ENCODE measurements at regions not wholly inside any gene's neighbourhood (a gene's known extent, or its start where the extent isn't known, plus 50 kb on each side); places are given as distances from the start of the nearest gene placed in this dataset.
A peak's percentile ranks its signal among the peaks of the same experiment; 100 is the strongest.

DNA sequence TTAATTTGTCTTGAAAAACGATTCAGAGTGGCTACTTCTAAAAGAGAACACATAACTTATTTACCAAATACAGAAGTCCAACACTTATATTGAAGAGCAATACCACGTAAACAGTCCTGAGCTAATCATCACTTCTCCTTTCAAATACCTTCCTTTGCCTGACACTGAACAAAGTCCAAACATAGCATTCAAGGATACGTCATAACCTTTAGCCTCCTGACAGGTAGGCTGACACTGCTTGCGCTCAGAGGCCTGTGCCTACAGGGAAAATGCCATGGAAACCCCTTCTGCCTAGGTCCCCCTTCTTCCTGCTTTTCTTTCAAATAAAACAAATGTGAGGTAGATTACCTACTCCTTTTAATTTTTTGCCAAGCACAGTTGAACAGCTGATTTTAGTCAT, 510.0 kb downstream of the INSC start:
- no peak overlapping the region for H3K4me3 ChIP-seq
- WGBS, 4 donors: 76 to 83% (median 79%) methylated on average over 4 of the region's 4 CpGs
- intact Hi-C loops (cut with DNase I): no loop called here
- no peaks in the 10 kb centered on the region for H3K9me3 ChIP-seq (replicated peaks in 1 of 3)
- DNase-seq: no peak
- TF ChIP-seq, protein P1, sequence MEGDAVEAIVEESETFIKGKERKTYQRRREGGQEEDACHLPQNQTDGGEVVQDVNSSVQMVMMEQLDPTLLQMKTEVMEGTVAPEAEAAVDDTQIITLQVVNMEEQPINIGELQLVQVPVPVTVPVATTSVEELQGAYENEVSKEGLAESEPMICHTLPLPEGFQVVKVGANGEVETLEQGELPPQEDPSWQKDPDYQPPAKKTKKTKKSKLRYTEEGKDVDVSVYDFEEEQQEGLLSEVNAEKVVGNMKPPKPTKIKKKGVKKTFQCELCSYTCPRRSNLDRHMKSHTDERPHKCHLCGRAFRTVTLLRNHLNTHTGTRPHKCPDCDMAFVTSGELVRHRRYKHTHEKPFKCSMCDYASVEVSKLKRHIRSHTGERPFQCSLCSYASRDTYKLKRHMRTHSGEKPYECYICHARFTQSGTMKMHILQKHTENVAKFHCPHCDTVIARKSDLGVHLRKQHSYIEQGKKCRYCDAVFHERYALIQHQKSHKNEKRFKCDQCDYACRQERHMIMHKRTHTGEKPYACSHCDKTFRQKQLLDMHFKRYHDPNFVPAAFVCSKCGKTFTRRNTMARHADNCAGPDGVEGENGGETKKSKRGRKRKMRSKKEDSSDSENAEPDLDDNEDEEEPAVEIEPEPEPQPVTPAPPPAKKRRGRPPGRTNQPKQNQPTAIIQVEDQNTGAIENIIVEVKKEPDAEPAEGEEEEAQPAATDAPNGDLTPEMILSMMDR (IDR thresholded peaks at IDR 0.05): no peak
- no peak for TF ChIP-seq POLR2A (IDR thresholded peaks at IDR 0.05)
- no peaks in the 10 kb centered on the region for H3K27me3 ChIP-seq
- H3K4me1 ChIP-seq (replicated peaks in 1 of 2): no peaks in the 10 kb centered on the region
- no peaks in the 10 kb centered on the region for H3K36me3 ChIP-seq (replicated peaks in 1 of 2)
- H3K27ac ChIP-seq: no peak overlapping the region

DNA sequence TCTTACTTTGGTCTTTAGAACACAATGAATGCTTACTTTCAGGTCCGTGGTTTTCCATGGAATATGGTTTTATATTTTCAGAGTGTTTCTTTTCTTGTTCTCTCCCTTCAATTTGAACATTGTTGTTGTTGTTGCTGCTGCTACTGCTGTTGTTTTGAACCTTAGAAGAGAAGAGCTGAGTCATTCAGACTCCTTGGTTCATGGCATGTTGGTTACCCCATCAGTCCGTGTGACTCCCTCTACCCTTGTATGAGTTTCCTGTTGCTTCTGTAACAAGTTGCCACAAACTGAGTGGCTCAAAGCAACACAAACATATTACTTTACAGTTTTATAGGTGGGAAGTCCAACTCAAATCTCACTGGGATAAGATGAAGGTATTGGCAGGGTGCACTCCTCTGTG, 511.0 kb downstream of the INSC start:
- DNase-seq: no peak
- Histone ChIP-seq H3K4me3 (no peak overlapping the region), H3K27ac (no peak overlapping the region), H3K27me3 (no peaks in the 10 kb centered on the region), H3K36me3 (replicated peaks in 1 of 2) (no peaks in the 10 kb centered on the region), H3K9me3 (replicated peaks in 1 of 3) (no peaks in the 10 kb centered on the region), H3K4me1 (replicated peaks in 1 of 2) (no peaks in the 10 kb centered on the region)
- TF ChIP-seq, protein P1 (IDR thresholded peaks at IDR 0.05): no peak
- TF ChIP-seq POLR2A (IDR thresholded peaks at IDR 0.05): no peak
- 77 to 89% (median 85%) methylated on average over 2 of the region's 2 CpGs for WGBS, 4 donors
- intact Hi-C loops (cut with DNase I): no loop called here

DNA sequence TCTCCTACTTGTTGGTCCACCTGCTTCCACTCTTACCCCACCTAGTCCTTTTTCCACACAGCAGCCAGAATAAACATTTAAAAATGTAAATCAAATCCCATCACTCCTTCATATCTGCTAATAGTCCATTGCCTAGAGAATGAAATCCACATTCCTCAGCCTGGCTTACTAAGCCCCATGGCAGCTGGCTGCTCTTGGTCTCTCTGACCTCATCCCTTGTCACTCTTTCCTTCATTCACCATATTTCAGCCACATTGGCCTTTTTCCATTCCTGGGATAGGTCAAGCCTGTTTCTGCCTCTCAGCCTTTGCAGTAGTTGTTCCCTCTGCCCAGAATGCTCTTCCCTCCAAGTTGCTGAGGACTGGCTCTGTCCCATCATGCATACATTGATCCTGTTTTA, 512.8 kb downstream of the INSC start:
- no peak for TF ChIP-seq POLR2A (IDR thresholded peaks at IDR 0.05)
- TF ChIP-seq, protein P1 (IDR thresholded peaks at IDR 0.05): no peak
- intact Hi-C loops (cut with DNase I): no loop called here
- Histone ChIP-seq H3K27ac (no peak overlapping the region), H3K36me3 (replicated peaks in 1 of 2) (no peaks in the 10 kb centered on the region), H3K27me3 (no peaks in the 10 kb centered on the region), H3K4me1 (replicated peaks in 1 of 2) (no peaks in the 10 kb centered on the region), H3K9me3 (replicated peaks in 1 of 3) (no peaks in the 10 kb centered on the region), H3K4me3 (no peak overlapping the region)
- no peak for DNase-seq

DNA sequence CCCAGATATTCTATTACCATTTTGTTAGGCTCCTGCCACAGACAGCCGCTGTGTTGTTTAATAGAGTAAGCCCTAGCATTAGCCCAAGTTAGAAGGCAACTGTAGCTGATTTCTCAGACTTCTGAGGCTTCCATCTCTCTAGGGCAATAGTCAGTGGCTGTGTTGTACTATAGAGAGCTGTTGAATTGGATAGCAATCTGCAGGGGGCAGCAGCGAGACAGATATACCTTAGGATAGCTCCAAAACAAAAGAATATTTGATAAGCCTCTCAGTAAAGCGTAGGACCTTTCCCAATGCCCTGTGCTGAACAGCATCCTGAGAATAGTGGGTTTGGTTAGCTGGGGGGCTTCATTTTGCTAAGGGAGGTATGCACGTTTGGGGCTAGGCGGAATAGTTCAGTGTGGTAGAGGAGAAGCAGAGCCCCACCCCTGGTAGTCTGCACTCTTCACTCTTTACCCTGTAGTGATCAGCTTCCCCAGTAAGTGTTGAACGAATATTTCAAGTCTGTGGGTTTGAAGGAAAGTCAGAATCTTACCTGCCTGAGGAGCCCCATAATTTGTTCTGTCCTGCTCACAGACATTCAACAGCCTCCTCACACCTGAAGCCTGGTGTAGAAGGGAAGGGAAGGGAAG, 515.1 kb downstream of the INSC start:
- intact Hi-C loops (cut with DNase I): no loop called here
- no peaks in the 10 kb centered on the region for H3K27me3 ChIP-seq
- no peak for TF ChIP-seq POLR2A (IDR thresholded peaks at IDR 0.05)
- TF ChIP-seq, protein P1 (IDR thresholded peaks at IDR 0.05): peak in 3 of 6 experiments; percentile 11 to 20 (median 20)
- H3K4me1 ChIP-seq (replicated peaks in 1 of 2): no peaks in the 10 kb centered on the region
- 48 to 60% (median 49%) methylated on average over 6 of the region's 6 CpGs for WGBS, 4 donors
- H3K27ac ChIP-seq: no peak overlapping the region
- H3K9me3 ChIP-seq (replicated peaks in 1 of 3): no peaks in the 10 kb centered on the region
- peak in 4 of 7 donors; percentile 20 to 56 (median 44) for DNase-seq
- H3K4me3 ChIP-seq: no peak overlapping the region
- H3K36me3 ChIP-seq (replicated peaks in 1 of 2): no peaks in the 10 kb centered on the region
